CD4-positive, alpha-beta T cell treated with Interferon alpha-2 for 1 hour (primary cell): ENCODE measurements at regions not wholly inside any gene's neighbourhood (a gene's known extent, or its start where the extent isn't known, plus 50 kb on each side); places are given as distances from the start of the nearest gene placed in this dataset.
"Not testable (repeated sequence)": the region's sequence is repeated elsewhere in the genome, so short reads cannot be mapped to it uniquely, and the experiment has no call there.

Source experiments
- DNase-seq, 2 donors: peaks; one replicate each; pipeline ENCODE4 v3.0.0-alpha.2; 2020 to 2022

DNA sequence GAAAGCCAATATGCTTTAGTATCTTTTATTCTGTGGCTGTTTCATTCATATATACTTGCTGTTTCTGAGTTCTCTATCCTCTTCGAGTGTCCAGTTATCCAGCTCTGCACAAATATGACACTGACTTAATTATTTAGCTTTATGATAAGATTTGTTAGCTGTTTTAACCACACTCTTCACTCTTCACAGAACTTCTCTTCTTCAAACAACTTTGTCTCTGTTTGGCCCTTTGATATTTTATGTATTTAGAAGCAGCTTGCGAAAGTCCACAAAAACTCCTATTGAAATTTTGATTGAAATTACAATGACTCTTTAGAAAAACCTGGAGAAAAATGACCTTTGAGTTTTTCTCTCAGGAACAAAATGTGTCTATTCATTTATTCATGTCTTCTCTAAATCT, 407.0 kb downstream of the CPS1 start:
- DNase-seq: no peak

DNA sequence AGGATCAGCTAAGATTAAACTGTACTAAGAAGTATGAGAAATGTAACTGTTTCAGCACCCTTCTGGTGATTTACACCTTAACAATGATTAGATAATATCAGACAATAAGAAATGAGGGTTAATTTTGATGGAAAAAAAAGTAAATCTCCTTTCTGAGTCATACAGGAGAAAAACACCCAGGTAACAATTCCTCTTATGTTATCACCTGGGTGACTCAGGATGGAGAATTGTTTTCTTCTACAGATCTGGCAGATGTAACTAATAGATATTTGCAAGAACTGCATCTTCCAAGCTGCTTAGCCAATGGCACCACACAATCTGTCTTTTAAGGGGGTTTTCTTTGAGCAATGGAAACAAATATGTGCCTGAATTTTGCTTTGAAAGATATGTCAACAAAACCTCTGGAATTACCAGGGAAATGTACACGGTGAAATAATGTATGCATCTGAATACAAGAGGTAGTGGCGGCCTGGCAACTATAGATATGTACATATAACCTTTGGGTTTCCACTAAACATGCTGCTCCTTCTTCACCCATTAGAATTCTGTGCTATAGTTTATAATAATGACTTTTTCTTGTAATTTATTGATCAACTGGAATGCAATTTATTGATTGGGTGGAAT, 407.9 kb downstream of the CPS1 start:
- DNase-seq: no peak

GRCh38 chr2:210965472-210965871, 409.1 kb downstream of the CPS1 start:
- no peak for DNase-seq

DNA sequence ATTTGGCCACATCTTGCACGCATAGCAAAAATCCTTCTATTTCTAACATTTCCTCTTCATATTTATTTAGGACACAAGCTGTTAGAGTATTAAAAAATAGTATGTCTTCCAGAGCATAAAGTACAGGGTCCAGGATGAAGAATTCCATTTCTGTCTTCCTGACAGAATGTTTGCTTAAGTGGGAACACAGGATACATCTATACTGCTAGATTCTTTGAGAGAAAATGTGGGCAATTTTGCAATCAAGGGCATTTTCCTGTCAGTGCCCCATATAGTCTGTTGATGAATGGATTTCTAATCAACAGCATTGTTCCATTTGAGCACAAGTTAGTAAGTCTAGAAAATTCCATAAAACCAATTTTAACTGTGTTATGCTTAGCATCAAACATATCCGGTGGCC, 409.9 kb downstream of the CPS1 start:
- no peak for DNase-seq

DNA sequence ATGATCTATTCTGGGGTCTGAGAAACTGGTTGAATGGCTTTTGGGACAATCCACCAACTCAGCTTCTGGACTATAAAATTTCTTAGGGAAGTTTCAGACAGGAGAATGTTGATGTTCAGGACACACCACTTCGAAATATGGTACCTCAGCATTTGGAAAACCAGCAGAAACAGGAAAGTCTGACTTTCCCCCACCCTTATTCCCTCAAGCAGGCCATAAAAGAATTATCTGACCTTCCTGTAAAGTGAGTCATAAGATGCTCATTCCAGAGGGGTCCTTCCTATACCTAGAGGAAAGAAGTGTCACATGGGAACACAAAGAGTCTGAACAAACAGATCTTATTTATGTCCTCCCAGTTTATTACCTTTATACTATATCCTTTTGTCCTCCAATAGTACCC, 415.0 kb downstream of the CPS1 start:
- DNase-seq: no peak

DNA sequence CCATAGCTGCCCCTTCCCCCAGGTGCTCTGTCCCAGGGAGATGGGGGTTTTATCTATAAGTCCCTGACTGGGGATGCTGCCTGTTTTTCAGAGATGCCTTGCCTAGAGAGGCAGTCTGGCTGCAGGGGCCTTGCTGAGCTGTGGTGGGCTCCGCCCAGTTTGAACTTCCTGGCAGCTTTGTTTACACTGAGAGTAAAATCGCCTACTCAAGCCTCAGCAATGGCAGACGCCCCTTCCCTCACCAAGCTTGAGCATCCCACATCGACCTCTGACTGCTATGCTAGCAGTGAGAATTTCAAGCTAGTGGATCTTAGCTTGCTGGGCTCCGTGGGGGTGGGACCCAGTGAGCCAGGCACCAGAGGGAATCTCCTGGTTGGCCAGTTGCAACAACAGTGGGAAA, 430.4 kb downstream of the CPS1 start:
- DNase-seq: not testable (repeated sequence)

GRCh38 chr2:210991107-210991506, 434.7 kb downstream of the CPS1 start:
- DNase-seq: no peak

DNA sequence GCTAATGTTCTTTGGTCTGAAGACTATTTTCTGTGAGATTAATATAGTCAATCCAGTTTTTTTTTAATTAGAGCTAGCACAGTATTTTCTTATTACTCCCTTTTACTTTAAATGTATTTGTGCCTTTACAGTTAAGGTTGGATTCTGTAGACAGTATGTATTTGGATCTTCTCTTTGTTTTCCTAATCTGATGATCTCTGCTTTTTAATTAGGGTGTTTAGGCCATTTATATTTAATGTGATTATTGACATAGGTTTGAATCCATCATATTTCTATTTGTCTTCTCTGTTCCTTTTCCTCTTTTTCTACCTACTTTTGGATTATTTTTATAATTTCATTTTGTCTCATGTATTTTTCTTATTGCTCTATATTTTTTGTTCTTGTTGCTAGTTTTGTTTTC, 437.7 kb downstream of the CPS1 start:
- DNase-seq: no peak

- no peak for DNase-seq
These were observed 441.0 kb downstream of the CPS1 start for GRCh38 chr2:210997373-210997772.

GRCh38 chr2:210998334-210998733, 441.9 kb downstream of the CPS1 start:
- DNase-seq: no peak

- DNase-seq: no peak
These were observed 458.0 kb downstream of the CPS1 start for GRCh38 chr2:211014376-211014775.

- DNase-seq: no peak
These were observed 458.5 kb downstream of the CPS1 start for GRCh38 chr2:211014906-211015305.

- not testable (repeated sequence) for DNase-seq
These were observed 468.7 kb downstream of the CPS1 start for GRCh38 chr2:211025089-211025488.

GRCh38 chr2:211026109-211026508, 469.7 kb downstream of the CPS1 start:
- DNase-seq: no peak

GRCh38 chr2:211027976-211028375, 471.6 kb downstream of the CPS1 start:
- no peak for DNase-seq

DNA sequence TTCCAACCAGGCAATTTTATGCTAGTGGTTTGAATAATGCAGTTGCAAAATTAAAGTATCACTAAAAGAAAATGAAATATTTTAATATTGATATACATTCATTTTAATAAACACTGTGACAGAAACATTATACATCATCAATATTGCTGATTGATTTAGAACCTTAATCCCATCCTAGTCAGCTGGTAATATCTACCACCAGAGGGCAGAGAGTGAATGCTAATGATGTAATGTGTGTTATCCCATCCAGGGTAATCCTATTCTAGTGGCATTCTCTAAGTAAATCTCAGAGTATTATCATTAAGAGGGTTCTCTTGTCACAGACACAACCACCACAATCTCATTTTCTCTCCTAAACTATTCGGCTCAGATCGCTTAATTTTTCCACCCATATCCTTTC, 477.4 kb downstream of the CPS1 start:
- no peak for DNase-seq

DNA sequence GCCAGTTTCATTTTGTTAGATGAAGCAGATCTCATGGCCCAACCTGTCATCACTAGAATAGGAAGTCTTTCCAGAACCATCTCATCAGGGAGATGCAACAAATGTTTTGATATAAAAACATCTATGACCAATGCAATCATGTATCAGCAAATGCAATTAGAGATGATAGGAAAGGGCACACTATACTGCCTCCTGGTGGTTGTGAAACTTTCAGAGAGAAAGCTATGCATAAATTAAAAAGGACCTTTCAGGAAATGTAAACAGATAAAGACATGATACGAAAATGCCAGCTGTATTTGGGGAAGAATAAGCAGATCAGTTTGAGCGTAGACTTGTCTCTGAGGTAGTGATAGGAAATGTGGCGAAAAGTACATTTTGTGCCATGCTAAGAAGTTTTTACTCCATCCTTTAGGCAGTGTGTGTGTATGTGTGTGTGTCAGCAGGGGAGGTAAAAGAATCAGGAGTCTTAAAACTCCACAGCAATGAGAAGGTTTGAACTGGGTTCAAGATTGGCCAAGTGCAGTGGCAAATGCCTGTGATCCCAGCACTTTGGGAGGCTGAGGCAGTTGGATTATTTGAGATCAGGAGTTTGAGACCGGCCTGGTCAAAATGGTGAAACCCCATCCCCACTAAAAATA, 479.3 kb downstream of the CPS1 start:
- DNase-seq: no peak

DNA sequence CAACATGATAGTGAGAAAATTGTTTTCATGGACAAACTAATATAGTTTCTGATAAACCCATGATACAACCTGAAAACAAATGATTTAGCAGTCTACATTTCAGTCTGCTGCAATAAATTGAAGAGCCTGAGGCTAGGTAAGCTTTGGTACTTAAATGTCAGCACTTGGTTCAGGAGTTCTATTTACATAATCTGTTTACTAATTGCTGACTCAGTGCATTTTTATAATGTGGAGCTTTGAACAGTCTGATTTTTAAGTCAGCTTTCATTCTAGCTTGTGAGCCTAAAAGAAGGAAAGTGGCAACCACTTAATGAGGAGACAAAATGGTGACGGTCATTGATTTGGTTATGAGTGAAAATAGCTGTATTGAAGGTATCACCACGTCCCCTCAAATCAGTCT, 488.6 kb downstream of the CPS1 start:
- DNase-seq: no peak

GRCh38 chr2:211049321-211050018, 493.1 kb downstream of the CPS1 start:
- no peak for DNase-seq

DNA sequence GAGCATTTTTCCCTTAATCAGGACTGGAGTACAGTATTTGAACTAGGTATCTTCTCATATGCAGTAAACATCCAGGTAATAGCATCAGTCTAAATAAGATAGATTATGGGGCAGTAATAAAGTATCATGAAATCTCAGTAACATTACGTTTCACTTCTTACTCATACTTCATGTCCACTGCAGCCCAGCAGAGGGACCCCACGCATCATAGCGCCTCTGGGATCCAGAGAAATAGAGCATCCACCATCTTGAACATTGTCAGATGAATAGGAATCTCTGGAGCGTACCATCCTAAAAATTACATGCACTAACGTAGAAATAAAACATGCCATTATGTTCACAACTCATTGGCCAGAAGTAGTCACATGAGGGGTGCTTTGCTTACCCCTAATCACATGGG, 499.0 kb downstream of the CPS1 start:
- no peak for DNase-seq

DNA sequence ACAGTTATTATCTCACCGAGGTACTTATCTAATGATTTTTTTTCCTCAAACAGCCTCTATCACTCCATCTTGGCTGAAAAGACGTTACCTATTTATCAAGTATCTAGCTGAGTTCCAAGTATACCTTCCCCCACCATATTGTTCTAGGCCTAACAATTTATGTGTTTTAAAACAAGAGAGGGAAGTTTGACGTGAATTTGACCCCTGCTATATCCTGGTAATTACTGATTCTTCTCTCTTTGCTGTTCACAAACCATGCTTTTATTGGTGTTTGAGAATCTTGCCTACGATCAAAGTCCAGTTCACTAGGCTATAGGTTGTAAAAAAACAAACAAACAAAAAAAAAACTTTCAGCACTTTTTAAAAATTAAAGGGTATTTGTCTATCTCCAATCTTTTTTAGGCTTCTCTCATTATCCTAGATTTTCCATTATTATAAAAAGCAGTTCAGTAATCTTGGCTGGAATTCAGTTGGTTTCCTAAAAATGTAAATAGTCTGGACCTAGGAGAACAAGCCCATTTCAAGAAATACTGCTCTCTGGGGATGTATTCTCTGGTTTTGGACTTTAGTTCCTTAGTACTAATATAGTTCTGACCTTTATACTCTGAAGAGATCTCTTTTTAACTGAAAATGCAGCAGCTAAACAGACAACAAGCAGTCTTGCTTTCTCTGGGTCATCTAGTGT, 505.4 kb downstream of the CPS1 start:
- DNase-seq: no peak

DNA sequence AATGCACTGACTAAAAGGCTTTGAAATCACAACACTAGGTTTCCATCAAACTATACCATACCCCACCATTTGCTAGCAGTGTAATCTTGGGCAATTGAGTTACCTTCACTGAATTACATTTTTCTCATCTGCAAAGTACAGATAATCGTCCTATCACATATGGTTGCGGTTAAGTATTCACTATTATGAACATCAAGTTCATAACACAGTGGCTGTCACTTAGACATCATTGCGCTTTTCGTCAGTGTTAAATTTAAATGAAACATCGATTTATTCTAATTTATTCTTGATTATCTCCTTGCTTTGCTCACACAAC, 505.9 kb downstream of the CPS1 start:
- no peak for DNase-seq

- no peak for DNase-seq
These were observed 510.6 kb downstream of the CPS1 start for GRCh38 chr2:211067029-211067428.
